ENCODE measurements at regions not wholly inside any gene's neighbourhood (a gene's known extent, or its start where the extent isn't known, plus 50 kb on each side); places are given as distances from the start of the nearest gene placed in this dataset.
"Not testable (repeated sequence)": the region's sequence is repeated elsewhere in the genome, so short reads cannot be mapped to it uniquely, and the experiment has no call there.

DNA sequence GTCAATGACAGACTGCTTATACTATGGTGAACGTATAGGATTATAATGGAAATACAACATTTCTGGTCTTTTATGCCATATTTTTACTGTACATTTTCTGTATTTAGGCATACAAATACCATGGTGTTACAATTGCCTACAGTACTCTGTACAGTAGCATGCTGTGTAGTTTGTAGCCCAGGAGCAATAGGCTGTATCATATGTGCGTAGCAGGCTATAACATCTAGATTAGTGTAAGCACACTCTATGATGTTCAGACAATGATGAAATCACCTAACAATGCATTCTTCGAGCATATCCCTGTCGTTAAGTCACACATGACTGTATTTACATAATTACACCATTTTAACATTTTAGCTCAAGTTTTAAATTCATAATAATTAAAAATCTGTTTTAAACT lies 556.6 kb upstream of the ZNF804A start:
- Mint-ChIP-seq H3K4me3 (no peak overlapping the region), H3K36me3 (ENCODE audit: low read depth) (no peaks in the 10 kb centered on the region), H3K9me3 (no peaks in the 10 kb centered on the region), H3K27ac (no peak overlapping the region), H3K4me1 (ENCODE audit: low read depth) (no peaks in the 10 kb centered on the region), H3K27me3 (ENCODE audit: insufficient read depth) (no peaks in the 10 kb centered on the region)
- intact Hi-C loops (cut with micrococcal nuclease): no loop called here
- no peak for DNase-seq (ENCODE audit: low spot score)

DNA sequence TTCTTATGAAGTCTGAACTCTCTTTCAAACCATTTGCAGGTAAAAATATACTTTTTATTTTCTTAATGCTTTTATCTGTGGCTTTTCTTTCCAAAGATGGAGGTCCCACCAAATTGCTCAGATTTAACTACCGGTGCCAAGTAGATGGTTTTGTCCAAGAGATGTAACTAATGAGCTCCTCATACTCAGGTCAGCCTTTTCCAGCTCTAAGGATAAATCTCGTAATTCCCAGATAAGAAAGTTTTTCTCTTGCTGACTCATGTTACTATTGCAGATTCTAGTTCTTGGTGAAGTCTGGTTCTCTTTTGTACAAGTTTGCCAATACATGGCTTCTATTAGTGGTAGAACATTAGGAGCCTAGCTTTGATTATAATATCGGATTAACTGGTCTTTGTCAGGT lies 550.8 kb upstream of the ZNF804A start:
- no peaks in the 10 kb centered on the region for H3K36me3 Mint-ChIP-seq (ENCODE audit: low read depth)
- H3K4me1 Mint-ChIP-seq (ENCODE audit: low read depth): no peaks in the 10 kb centered on the region
- DNase-seq (ENCODE audit: low spot score): no peak
- no peak overlapping the region for H3K4me3 Mint-ChIP-seq
- H3K9me3 Mint-ChIP-seq: no peaks in the 10 kb centered on the region
- intact Hi-C loops (cut with micrococcal nuclease): no loop called here
- no peaks in the 10 kb centered on the region for H3K27me3 Mint-ChIP-seq (ENCODE audit: insufficient read depth)
- H3K27ac Mint-ChIP-seq: no peak overlapping the region

DNA sequence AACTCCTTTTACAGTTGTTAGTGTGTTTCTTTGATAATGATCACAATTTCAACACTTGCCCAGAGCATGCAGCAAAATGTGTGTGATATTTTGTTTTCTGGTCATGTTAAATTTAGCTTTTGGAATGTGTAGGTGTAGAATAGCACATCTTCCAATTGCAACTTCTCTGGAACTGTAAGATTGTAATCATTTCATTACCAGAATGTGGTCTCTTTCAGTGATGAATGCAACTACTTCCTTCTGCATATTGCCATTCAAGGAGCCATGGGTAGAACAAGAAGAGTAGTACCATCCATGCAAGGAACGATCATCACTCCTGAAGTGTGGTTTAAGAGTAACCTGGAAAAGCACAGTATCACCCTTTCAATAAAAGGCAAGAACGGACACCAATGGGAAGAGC lies 548.8 kb upstream of the ZNF804A start:
- intact Hi-C loops (cut with micrococcal nuclease): no loop called here
- H3K4me3 Mint-ChIP-seq: no peak overlapping the region
- no peaks in the 10 kb centered on the region for H3K9me3 Mint-ChIP-seq
- H3K27ac Mint-ChIP-seq: no peak overlapping the region
- H3K4me1 Mint-ChIP-seq (ENCODE audit: low read depth): no peaks in the 10 kb centered on the region
- DNase-seq (ENCODE audit: low spot score): no peak
- no peaks in the 10 kb centered on the region for H3K27me3 Mint-ChIP-seq (ENCODE audit: insufficient read depth)
- no peaks in the 10 kb centered on the region for H3K36me3 Mint-ChIP-seq (ENCODE audit: low read depth)

DNA sequence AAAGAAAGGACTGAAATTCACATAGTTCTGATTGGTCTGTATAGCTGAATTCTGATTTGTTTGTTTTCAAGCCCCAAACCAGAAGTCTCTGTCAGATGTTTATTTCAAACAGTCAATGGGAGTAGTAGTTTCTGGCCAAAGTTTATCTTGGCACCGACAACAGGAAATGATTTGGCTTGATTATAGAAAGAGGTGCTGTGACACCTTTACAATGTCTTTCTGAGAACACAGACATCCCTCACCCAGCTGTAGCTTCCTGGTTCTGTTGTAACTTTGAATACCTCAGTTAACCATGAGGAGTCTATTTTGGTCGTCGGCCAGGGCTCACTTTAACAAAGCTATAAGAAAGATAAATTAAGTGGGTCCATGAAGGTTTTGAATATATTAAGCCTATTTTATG lies 545.0 kb upstream of the ZNF804A start:
- Mint-ChIP-seq H3K4me3 (no peak overlapping the region), H3K4me1 (ENCODE audit: low read depth) (no peaks in the 10 kb centered on the region), H3K9me3 (no peaks in the 10 kb centered on the region), H3K36me3 (ENCODE audit: low read depth) (no peaks in the 10 kb centered on the region), H3K27ac (no peak overlapping the region), H3K27me3 (ENCODE audit: insufficient read depth) (no peaks in the 10 kb centered on the region)
- intact Hi-C loops (cut with micrococcal nuclease): no loop called here
- DNase-seq (ENCODE audit: low spot score): no peak

DNA sequence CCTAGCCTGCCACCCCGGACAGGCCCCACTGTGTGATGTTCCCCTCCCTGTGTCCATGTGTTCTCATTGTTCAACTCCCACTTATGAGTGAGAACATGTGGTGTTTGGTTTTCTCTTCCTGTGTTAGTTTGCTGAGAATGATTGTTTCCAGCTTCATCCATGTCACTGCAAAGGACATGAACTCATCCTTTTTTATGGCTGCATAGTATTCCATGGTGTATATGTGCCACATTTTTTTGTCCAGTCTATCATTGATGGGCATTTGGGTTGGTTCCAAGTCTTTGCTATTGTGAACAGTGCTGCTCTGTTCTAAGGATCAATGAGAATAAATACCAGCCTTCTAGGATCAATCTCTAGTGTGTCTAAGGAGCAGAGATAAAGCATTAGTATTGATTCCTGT lies 543.9 kb upstream of the ZNF804A start:
- H3K27me3 Mint-ChIP-seq (ENCODE audit: insufficient read depth); DNase-seq (ENCODE audit: low spot score); H3K4me3 Mint-ChIP-seq; H3K36me3 Mint-ChIP-seq (ENCODE audit: low read depth); H3K27ac Mint-ChIP-seq; intact Hi-C loops (cut with micrococcal nuclease); H3K9me3 Mint-ChIP-seq; H3K4me1 Mint-ChIP-seq (ENCODE audit: low read depth): not testable (repeated sequence)

DNA sequence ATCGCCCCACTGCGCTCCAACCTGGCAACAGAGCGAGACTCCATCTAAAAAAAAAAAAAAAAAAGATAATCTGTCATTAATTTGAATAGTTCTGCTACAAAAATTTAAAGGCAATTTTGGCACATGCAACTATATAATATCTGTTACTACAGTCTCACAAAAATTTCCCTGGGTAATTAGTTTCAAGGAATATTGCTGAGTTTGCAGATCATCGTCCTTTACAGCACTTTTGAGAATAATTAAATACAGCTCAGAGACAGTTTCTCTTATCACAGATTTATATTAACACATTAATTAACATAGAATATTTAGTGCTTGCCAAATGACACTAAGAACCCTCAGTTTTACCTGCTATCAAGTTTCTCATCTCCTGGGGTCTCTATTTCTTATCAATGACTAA lies 540.4 kb upstream of the ZNF804A start:
- H3K4me3 Mint-ChIP-seq: no peak overlapping the region
- H3K9me3 Mint-ChIP-seq: no peaks in the 10 kb centered on the region
- H3K4me1 Mint-ChIP-seq (ENCODE audit: low read depth): no peaks in the 10 kb centered on the region

DNA sequence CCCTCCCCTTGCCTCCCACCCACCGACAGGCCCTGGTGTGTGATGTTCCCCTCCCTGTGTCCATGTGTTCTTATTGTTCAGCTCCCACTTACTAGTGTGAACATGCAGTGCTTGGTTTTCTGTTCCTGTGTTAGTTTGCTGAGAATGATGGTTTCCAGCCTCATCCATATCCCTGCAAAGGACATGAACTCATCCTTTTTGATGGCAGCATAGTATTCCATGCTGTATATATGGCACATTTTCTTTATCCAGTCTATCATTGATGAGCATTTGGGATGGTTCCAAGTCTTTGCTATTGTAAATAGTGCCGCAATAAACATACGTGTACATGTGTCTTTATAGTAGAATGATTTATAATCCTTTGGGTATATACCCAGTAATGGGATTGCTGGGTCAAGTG lies 538.1 kb upstream of the ZNF804A start:
- H3K4me3 Mint-ChIP-seq; H3K36me3 Mint-ChIP-seq (ENCODE audit: low read depth); H3K9me3 Mint-ChIP-seq; H3K27me3 Mint-ChIP-seq (ENCODE audit: insufficient read depth); H3K27ac Mint-ChIP-seq; intact Hi-C loops (cut with micrococcal nuclease); DNase-seq (ENCODE audit: low spot score); H3K4me1 Mint-ChIP-seq (ENCODE audit: low read depth): not testable (repeated sequence)

More for the DNA sequence above, 540.4 kb upstream of the ZNF804A start:
- H3K36me3 Mint-ChIP-seq (ENCODE audit: low read depth): no peaks in the 10 kb centered on the region
- no peaks in the 10 kb centered on the region for H3K27me3 Mint-ChIP-seq (ENCODE audit: insufficient read depth)
- H3K27ac Mint-ChIP-seq: no peak overlapping the region
- no peak for DNase-seq (ENCODE audit: low spot score)
- intact Hi-C loops (cut with micrococcal nuclease): no loop called here

DNA sequence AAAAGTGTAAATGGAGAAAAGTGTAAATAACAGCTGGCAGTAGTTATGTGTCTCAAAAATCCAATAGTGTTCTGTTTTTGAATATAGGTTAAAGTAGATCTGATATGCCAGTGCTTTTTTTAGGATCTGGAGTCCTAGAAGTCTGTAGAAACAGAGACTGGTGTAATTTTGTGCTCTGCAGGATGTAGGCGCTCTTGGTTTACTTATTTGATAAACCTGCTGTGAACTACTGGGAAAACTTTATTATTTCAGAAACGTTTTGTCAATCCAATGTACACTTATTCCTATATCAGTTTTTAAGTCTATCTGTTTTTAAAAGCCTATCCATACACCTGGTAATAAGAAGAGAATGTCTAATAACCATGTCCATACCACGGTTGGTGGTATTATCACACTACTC lies 530.8 kb upstream of the ZNF804A start:
- no peaks in the 10 kb centered on the region for H3K4me1 Mint-ChIP-seq (ENCODE audit: low read depth)
- H3K27me3 Mint-ChIP-seq (ENCODE audit: insufficient read depth): no peaks in the 10 kb centered on the region
- no peaks in the 10 kb centered on the region for H3K9me3 Mint-ChIP-seq
- no peak for DNase-seq (ENCODE audit: low spot score)
- no peaks in the 10 kb centered on the region for H3K36me3 Mint-ChIP-seq (ENCODE audit: low read depth)
- intact Hi-C loops (cut with micrococcal nuclease): no loop called here
- no peak overlapping the region for H3K4me3 Mint-ChIP-seq
- H3K27ac Mint-ChIP-seq: no peak overlapping the region

DNA sequence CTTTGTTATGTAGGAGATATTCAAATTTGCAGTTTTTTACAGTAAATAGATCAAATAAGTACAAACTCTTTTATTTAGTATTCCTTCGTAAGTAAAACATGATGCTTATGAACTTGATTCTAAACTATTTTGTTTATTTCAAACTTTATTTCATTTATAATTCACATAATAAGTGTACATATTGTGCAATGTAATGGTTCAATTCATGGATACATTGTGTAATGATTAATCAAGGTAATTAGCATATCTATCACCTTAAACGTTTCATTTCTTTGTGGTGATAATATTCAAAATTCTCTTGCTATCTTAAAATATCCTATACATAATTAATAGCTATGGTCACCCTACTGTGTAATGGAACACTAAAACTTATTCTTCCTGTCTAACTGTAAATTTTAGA lies 525.9 kb upstream of the ZNF804A start:
- Mint-ChIP-seq H3K9me3 (no peaks in the 10 kb centered on the region), H3K4me3 (no peak overlapping the region), H3K27ac (no peak overlapping the region), H3K27me3 (ENCODE audit: insufficient read depth) (no peaks in the 10 kb centered on the region), H3K36me3 (ENCODE audit: low read depth) (no peaks in the 10 kb centered on the region), H3K4me1 (ENCODE audit: low read depth) (no peaks in the 10 kb centered on the region)
- intact Hi-C loops (cut with micrococcal nuclease): no loop called here
- DNase-seq (ENCODE audit: low spot score): no peak

DNA sequence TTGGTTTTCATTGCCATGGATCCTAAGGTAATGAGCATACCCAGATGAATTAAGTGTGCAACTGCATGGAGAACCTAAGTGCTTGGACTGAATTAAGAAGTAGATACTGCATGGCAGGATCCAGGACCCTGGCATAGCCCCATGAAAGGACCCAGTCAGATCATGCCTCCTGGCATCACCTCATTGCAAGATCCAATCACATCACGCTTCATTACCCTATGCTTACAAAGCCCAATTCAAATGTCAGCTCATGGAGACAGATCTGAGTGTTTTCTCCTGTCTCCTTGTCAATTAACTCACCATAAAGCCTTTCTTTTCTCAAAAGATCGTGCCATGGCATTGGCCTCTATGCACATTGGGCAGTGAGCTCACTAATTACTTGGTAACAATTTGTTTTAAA lies 519.8 kb upstream of the ZNF804A start:
- Mint-ChIP-seq H3K27ac (no peak overlapping the region), H3K4me3 (no peak overlapping the region), H3K4me1 (ENCODE audit: low read depth) (no peaks in the 10 kb centered on the region), H3K27me3 (ENCODE audit: insufficient read depth) (no peaks in the 10 kb centered on the region), H3K36me3 (ENCODE audit: low read depth) (no peaks in the 10 kb centered on the region), H3K9me3 (no peaks in the 10 kb centered on the region)
- no peak for DNase-seq (ENCODE audit: low spot score)
- intact Hi-C loops (cut with micrococcal nuclease): no loop called here

DNA sequence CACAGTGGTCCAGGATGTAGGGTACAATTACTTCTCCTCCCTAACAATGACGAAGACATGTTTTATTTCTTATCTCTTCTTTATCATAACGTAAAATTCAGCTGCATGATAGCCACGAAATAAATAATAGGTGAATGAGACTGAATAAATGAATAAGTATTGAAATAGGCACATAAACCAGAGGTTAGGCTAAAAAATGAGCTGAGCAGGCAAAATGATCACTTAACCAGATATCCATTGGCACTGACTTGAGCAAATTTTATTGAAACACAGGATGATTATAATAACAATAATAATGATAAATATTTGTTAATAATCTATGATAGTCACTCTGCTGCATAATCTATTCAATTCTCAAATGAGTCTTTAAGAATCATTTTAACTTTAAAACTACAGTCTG lies 506.9 kb upstream of the ZNF804A start:
- Mint-ChIP-seq H3K27ac (no peak overlapping the region), H3K27me3 (ENCODE audit: insufficient read depth) (no peaks in the 10 kb centered on the region), H3K9me3 (no peaks in the 10 kb centered on the region), H3K36me3 (ENCODE audit: low read depth) (no peaks in the 10 kb centered on the region), H3K4me1 (ENCODE audit: low read depth) (no peaks in the 10 kb centered on the region), H3K4me3 (no peak overlapping the region)
- no peak for DNase-seq (ENCODE audit: low spot score)
- intact Hi-C loops (cut with micrococcal nuclease): no loop called here

DNA sequence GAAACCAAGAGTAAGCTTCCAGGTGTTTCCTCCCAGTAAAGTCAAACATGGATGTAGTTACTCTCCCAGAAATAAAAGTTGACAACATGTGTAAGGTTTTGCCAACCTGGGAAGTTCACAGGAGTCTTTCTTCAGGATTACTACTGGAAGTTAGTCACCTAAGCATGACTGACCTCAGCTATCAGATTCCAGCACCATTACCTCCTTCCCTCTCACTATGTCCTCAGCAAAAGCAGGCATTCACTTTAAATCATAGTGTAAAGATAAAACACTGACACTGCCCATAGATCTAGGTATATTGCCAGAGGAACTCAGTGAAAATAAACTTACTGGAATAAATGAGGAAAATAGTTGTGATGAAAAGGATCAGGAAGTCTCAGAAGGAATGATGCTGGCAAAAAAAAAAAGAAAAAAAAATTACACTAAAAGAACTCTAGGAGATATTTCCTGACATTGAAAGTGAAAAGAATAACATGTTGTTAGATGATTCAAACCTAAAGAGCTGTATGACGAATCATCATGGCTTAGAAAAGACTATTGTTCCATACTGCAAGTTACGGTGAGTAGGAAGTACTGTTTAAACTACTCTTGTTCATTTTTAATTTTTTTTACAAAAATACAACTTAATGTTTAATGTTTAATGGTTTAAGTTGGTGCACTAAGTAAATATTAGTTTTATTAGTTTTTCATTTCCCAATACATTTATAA lies 484.5 kb upstream of the ZNF804A start:
- Mint-ChIP-seq H3K4me3 (no peak overlapping the region), H3K36me3 (ENCODE audit: low read depth) (no peaks in the 10 kb centered on the region), H3K27me3 (ENCODE audit: insufficient read depth) (no peaks in the 10 kb centered on the region), H3K9me3 (no peaks in the 10 kb centered on the region), H3K27ac (no peak overlapping the region), H3K4me1 (ENCODE audit: low read depth) (no peaks in the 10 kb centered on the region)
- DNase-seq (ENCODE audit: low spot score): no peak
- intact Hi-C loops (cut with micrococcal nuclease): no loop called here

DNA sequence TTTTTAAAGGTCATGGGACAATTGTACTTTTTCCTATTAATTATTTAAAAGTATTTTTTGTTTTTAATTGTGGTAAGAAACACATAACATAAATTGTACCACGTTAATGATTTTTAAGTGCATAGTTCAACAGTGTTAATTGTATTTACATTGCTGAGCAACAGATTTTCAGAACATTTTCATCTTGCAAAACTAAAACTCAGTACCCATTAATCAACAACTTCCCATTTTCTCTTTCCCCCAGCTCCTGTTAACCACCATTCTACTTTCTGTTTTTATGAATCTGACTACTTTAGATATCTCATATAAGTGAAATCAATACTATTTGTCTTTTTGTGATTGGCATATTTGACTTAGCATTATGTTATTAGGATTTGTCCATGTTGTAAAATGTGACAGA lies 483.9 kb upstream of the ZNF804A start:
- Mint-ChIP-seq H3K36me3 (ENCODE audit: low read depth) (no peaks in the 10 kb centered on the region), H3K9me3 (no peaks in the 10 kb centered on the region), H3K4me1 (ENCODE audit: low read depth) (no peaks in the 10 kb centered on the region), H3K27me3 (ENCODE audit: insufficient read depth) (no peaks in the 10 kb centered on the region), H3K4me3 (no peak overlapping the region), H3K27ac (no peak overlapping the region)
- intact Hi-C loops (cut with micrococcal nuclease): no loop called here
- DNase-seq (ENCODE audit: low spot score): no peak
